ENCODE measurements at regions not wholly inside any gene's neighbourhood (a gene's known extent, or its start where the extent isn't known, plus 50 kb on each side); places are given as distances from the start of the nearest gene placed in this dataset.

DNA sequence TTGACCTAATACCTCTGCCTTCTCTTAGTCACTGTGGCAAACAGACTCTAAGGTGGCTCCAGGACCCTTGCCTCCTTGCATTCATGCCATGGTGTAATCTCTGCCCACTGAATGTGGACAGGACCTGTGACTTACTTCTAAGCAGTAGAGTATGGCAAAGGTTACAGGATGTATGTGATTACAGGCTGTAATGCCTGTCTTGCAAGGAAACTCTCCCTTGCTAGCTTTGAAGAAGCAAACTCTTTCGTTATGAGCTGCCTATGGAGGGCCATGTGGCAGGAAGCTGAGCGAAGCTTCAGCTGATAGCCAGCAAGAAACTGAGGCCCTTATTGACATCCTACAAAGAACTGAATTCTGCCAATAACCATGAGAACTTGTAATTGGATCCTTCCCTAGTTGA, 103.3 kb upstream of the HMHB1 start:
- no peak for TF ChIP-seq EZH2 (IDR thresholded peaks at IDR 0.05)
- no peak for TF ChIP-seq FOXP2 (optimal IDR thresholded peaks at IDR 0.05; ENCODE audit: control extremely low read depth, extremely low read length, insufficient read depth)
- TF ChIP-seq POLR2AphosphoS5 (IDR thresholded peaks at IDR 0.05; ENCODE audit: borderline replicate concordance, low read depth, low read length) = no peak
- Histone ChIP-seq H3K36me3 (ENCODE audit: insufficient read depth, low read length) (no peaks in the 10 kb centered on the region), H3K9me3 (ENCODE audit: low read depth, low read length) (no peaks in the 10 kb centered on the region), H3K9ac (ENCODE audit: insufficient read length) (no peak overlapping the region), H3K4me3 (no peak overlapping the region), H3K27ac (no peak overlapping the region)
- no peak for DNase-seq (ENCODE audit: low read depth, low spot score)

DNA sequence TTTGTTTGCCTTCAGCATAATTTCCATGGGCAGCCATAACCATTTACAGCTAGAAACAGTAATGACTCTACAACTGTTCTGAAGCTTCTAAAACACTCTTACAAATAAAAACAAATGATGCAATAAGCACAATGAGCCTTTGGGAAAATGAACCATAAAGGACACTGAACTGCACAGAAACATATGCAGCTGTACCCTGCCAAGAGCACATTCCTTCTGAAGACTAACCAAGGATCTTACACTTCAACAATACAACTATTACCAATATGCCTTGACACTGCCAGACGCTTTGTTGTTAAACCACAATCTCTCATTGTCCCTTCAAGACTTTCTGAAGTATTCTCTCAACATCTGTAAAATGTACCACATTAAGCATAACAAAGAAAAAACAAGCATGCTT, 104.2 kb upstream of the HMHB1 start:
- TF ChIP-seq FOXP2 (optimal IDR thresholded peaks at IDR 0.05; ENCODE audit: control extremely low read depth, extremely low read length, insufficient read depth) (no peak), POLR2AphosphoS5 (IDR thresholded peaks at IDR 0.05; ENCODE audit: borderline replicate concordance, low read depth, low read length) (no peak), EZH2 (IDR thresholded peaks at IDR 0.05) (no peak)
- no peaks in the 10 kb centered on the region for H3K36me3 ChIP-seq (ENCODE audit: insufficient read depth, low read length)
- H3K4me3 ChIP-seq = no peak overlapping the region
- H3K27ac ChIP-seq = no peak overlapping the region
- no peaks in the 10 kb centered on the region for H3K9me3 ChIP-seq (ENCODE audit: low read depth, low read length)
- DNase-seq (ENCODE audit: low read depth, low spot score) = no peak
- H3K9ac ChIP-seq (ENCODE audit: insufficient read length) = no peak overlapping the region

DNA sequence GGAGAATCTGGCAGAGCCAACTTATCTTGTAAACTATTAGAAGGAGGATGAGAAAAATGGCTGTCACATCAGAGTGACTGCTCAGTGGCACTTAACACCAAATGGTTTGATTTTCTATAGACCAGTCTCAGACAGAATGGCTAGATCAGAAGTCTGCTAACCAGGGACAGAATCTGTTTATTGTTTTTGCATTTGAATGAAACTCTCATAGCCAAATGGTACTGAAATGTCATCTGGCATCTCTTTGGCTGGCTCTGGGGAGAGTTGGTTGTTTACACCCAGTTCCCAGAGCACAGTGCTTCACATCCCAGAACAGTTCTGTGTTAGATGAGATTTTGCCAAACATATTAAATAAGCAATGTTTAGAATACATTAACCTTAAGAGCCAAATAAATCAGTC, 106.6 kb upstream of the HMHB1 start:
- no peaks in the 10 kb centered on the region for H3K9me3 ChIP-seq (ENCODE audit: low read depth, low read length)
- H3K36me3 ChIP-seq (ENCODE audit: insufficient read depth, low read length) = no peaks in the 10 kb centered on the region
- no peak overlapping the region for H3K27ac ChIP-seq
- no peak for TF ChIP-seq POLR2AphosphoS5 (IDR thresholded peaks at IDR 0.05; ENCODE audit: borderline replicate concordance, low read depth, low read length)
- no peak for TF ChIP-seq FOXP2 (optimal IDR thresholded peaks at IDR 0.05; ENCODE audit: control extremely low read depth, extremely low read length, insufficient read depth)
- no peak for DNase-seq (ENCODE audit: low read depth, low spot score)
- H3K4me3 ChIP-seq = no peak overlapping the region
- H3K9ac ChIP-seq (ENCODE audit: insufficient read length) = no peak overlapping the region

DNA sequence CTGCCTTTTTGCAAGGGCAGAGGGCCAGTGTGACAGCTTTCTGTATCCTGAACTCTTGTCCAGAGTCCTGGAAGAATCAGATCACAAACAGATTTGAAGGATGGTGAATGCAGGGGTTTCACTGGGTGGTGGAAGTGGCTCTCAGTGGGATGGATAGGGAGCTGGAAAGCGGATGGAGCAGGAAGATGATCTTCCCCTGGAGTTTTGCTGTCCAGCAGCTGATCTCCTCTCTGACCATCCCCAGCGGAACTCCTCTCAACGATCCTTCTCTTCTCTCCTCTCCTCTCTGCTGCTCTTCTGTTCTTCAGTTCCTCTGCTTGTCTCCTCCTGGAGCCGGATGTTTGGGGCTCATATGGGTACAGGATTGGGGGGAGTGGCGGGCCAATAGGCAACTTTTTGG, 108.3 kb upstream of the HMHB1 start:
- Histone ChIP-seq H3K36me3 (ENCODE audit: insufficient read depth, low read length) (no peaks in the 10 kb centered on the region), H3K9me3 (ENCODE audit: low read depth, low read length) (no peaks in the 10 kb centered on the region), H3K9ac (ENCODE audit: insufficient read length) (no peak overlapping the region), H3K27ac (no peak overlapping the region), H3K4me3 (no peak overlapping the region)
- no peak for TF ChIP-seq POLR2AphosphoS5 (IDR thresholded peaks at IDR 0.05; ENCODE audit: borderline replicate concordance, low read depth, low read length)
- no peak for TF ChIP-seq FOXP2 (optimal IDR thresholded peaks at IDR 0.05; ENCODE audit: control extremely low read depth, extremely low read length, insufficient read depth)
- no peak for TF ChIP-seq EZH2 (IDR thresholded peaks at IDR 0.05)
- DNase-seq (ENCODE audit: low read depth, low spot score) = no peak

DNA sequence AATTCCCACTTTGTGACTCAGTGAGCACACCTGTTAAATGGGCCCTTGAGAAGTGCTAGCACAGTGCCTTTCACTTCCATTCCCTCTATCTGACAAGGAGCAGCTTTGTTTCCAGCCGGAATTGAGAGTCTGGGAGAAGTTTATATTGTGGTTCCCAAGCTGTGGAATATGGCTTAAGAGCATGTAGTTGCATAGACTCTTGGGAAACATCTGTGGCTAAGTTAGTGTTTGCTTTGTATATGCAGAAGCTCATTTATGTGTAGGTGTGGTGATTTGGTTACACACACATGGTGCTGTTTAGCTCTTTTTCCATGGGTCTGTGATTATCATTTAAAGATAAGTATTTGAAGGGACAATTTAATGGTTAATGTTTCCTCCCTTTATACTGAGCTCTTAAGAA, 110.5 kb upstream of the HMHB1 start:
- H3K9ac ChIP-seq (ENCODE audit: insufficient read length) = no peak overlapping the region
- H3K9me3 ChIP-seq (ENCODE audit: low read depth, low read length) = no peaks in the 10 kb centered on the region
- no peak for TF ChIP-seq EZH2 (IDR thresholded peaks at IDR 0.05)
- no peak for TF ChIP-seq POLR2AphosphoS5 (IDR thresholded peaks at IDR 0.05; ENCODE audit: borderline replicate concordance, low read depth, low read length)
- H3K27ac ChIP-seq = no peak overlapping the region
- no peak overlapping the region for H3K4me3 ChIP-seq
- no peak for DNase-seq (ENCODE audit: low read depth, low spot score)
- H3K36me3 ChIP-seq (ENCODE audit: insufficient read depth, low read length) = no peaks in the 10 kb centered on the region

DNA sequence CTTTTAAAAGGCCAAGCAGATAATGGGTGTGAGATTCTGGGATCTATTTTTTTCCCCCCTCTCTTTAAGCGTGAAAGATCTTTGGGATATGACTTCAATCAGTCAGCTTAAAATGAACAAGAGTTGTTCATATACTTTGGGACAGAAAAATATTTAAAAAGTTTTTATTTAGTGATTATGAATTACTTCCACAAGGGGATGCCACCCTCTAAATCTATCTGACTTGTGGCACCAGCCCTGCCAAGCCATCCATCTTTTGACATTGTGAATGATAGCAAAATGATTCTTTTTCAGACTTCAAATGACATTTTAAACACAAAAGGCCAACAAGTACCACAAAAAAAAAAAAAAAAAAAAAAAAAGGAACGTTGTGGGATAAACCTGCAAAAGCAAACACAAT, 111.0 kb upstream of the HMHB1 start:
- TF ChIP-seq POLR2AphosphoS5 (IDR thresholded peaks at IDR 0.05; ENCODE audit: borderline replicate concordance, low read depth, low read length) = no peak
- TF ChIP-seq EZH2 (IDR thresholded peaks at IDR 0.05) = no peak
- TF ChIP-seq FOXP2 (optimal IDR thresholded peaks at IDR 0.05; ENCODE audit: control extremely low read depth, extremely low read length, insufficient read depth) = no peak
- Histone ChIP-seq H3K9me3 (ENCODE audit: low read depth, low read length) (no peaks in the 10 kb centered on the region), H3K36me3 (ENCODE audit: insufficient read depth, low read length) (no peaks in the 10 kb centered on the region), H3K27ac (no peak overlapping the region), H3K9ac (ENCODE audit: insufficient read length) (no peak overlapping the region), H3K4me3 (no peak overlapping the region)
- no peak for DNase-seq (ENCODE audit: low read depth, low spot score)

DNA sequence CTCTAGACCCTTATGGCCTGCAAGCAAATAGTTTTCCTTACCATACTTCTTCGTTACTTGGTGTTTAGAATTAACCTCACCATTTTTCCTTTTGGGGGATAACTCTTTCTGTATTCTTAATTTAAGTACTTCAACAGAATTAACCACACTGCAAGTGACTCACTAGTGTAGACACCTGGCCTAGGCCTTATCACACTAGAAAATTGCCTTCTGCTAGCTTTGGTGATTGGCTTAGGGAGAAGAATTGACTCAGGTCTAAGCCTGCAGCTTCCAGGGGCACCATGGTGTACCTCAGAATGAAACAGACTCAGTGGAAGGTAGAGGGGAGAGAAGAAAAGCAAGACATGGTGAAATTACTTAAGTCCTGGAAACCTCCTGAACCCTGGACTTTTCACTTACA, 112.8 kb upstream of the HMHB1 start:
- TF ChIP-seq POLR2AphosphoS5 (IDR thresholded peaks at IDR 0.05; ENCODE audit: borderline replicate concordance, low read depth, low read length) (no peak), EZH2 (IDR thresholded peaks at IDR 0.05) (no peak), FOXP2 (optimal IDR thresholded peaks at IDR 0.05; ENCODE audit: control extremely low read depth, extremely low read length, insufficient read depth) (no peak)
- no peak for DNase-seq (ENCODE audit: low read depth, low spot score)
- no peaks in the 10 kb centered on the region for H3K36me3 ChIP-seq (ENCODE audit: insufficient read depth, low read length)
- no peak overlapping the region for H3K27ac ChIP-seq
- no peak overlapping the region for H3K9ac ChIP-seq (ENCODE audit: insufficient read length)
- H3K4me3 ChIP-seq = no peak overlapping the region
- no peaks in the 10 kb centered on the region for H3K9me3 ChIP-seq (ENCODE audit: low read depth, low read length)

DNA sequence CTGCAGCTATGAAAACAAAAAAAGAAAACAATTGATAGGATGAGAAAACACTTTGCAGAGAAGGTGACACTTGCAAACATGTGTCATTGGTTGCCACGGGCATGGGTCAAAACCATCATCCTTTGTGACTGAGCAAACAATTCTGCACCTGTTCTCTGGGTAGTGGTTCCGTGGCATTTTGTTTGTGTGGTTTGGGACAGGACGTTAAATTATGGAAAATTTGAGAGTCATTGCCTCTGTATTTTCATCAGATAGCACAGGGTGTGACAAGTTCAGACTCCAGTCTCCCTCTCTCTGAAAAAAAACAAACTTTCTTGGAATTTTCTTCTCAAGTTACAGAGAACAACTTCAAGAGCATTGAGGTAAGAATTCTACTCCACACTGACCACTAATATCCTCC, 113.4 kb upstream of the HMHB1 start:
- H3K27ac ChIP-seq = no peak overlapping the region
- no peak for TF ChIP-seq FOXP2 (optimal IDR thresholded peaks at IDR 0.05; ENCODE audit: control extremely low read depth, extremely low read length, insufficient read depth)
- no peak for TF ChIP-seq POLR2AphosphoS5 (IDR thresholded peaks at IDR 0.05; ENCODE audit: borderline replicate concordance, low read depth, low read length)
- TF ChIP-seq EZH2 (IDR thresholded peaks at IDR 0.05) = no peak
- H3K4me3 ChIP-seq = no peak overlapping the region
- no peaks in the 10 kb centered on the region for H3K9me3 ChIP-seq (ENCODE audit: low read depth, low read length)
- no peaks in the 10 kb centered on the region for H3K36me3 ChIP-seq (ENCODE audit: insufficient read depth, low read length)
- DNase-seq (ENCODE audit: low read depth, low spot score) = no peak
- H3K9ac ChIP-seq (ENCODE audit: insufficient read length) = no peak overlapping the region

DNA sequence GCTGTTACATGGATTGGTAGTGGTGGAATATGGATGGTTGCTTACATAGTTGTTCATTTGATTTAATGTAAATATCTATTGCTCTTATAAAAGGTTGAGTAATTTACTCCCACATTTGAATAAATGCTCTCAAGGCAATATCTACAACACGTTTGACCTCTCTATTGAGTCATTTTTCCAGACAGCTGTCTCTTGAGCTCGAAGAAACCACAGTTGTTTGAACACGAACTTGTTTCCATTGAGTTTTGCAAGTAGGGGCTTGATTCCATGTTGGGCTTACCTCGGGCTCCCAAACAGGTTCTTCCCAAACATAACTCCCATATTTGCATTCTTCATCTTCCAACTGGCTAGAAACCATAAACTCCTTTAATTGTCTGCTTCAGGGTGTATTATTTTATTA, 115.0 kb upstream of the HMHB1 start:
- no peak for DNase-seq (ENCODE audit: low read depth, low spot score)
- H3K27ac ChIP-seq = no peak overlapping the region
- no peak overlapping the region for H3K4me3 ChIP-seq
- TF ChIP-seq FOXP2 (optimal IDR thresholded peaks at IDR 0.05; ENCODE audit: control extremely low read depth, extremely low read length, insufficient read depth) (no peak), EZH2 (IDR thresholded peaks at IDR 0.05) (no peak), POLR2AphosphoS5 (IDR thresholded peaks at IDR 0.05; ENCODE audit: borderline replicate concordance, low read depth, low read length) (no peak)
- H3K9me3 ChIP-seq (ENCODE audit: low read depth, low read length) = no peaks in the 10 kb centered on the region
- H3K9ac ChIP-seq (ENCODE audit: insufficient read length) = no peak overlapping the region
- H3K36me3 ChIP-seq (ENCODE audit: insufficient read depth, low read length) = no peaks in the 10 kb centered on the region

Data from SK-N-MC (cell line).